Esophagus squamous epithelium (tissue), 4 donors: ENCODE measurements at regions not wholly inside any gene's neighbourhood (a gene's known extent, or its start where the extent isn't known, plus 50 kb on each side); places are given as distances from the start of the nearest gene placed in this dataset.

Experiments
- POLR2A ChIP-seq, 4 donors: fragments of 450-650 bp; IDR thresholded peaks; one replicate each; pipeline ENCODE4 v1.6.1; 2017; ENCODE audit warnings: antibody characterized with exemption in 4 of 4, mild to moderate bottlenecking in 4 of 4, moderate library complexity in 3 of 4
- TF ChIP-seq, protein P1 (sequence below), 6 experiments: fragments of 450-650 bp in 4 of 6; fragments of 200-600 bp in 2 of 6; sonication (generic) in 2 of 6; IDR thresholded peaks; one replicate each; pipeline ENCODE4 v1.5.1; 2016 to 2019; ENCODE audit warnings: antibody characterized with exemption in 6 of 6, mild to moderate bottlenecking in 4 of 6, moderate library complexity in 4 of 6

DNA sequence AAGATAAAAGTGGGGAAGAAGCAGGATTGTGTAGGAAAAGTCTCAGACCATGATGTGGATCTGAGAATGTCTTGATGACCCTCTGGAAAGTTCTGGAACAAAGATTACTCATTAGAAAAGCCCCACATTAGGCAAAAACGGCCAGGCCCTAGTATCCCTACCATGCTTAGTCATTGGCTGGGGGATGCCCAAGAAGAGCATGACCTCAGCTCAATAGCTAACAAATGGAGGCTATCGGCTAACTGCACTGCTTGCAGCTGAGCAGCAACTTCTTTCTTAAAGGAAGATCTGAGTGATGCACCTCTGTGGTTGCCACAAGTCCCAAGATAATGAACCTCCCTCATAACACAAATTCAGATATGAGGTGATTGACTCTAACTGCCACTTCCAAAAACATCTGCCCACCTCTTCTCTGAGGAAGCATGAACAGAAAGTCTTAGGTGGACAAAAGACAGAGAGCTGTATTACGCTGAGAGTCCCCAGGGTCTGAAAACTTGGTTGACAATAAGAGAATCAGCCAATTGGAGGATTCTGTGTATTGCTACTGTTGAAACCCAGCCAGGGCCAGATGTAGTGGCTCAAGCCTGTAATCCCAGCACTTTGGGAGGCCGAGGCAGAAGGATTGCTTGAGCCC, 64.6 kb upstream of the AK4 start:
- TF ChIP-seq POLR2A (IDR thresholded peaks at IDR 0.05): no peak
- TF ChIP-seq, protein P1, sequence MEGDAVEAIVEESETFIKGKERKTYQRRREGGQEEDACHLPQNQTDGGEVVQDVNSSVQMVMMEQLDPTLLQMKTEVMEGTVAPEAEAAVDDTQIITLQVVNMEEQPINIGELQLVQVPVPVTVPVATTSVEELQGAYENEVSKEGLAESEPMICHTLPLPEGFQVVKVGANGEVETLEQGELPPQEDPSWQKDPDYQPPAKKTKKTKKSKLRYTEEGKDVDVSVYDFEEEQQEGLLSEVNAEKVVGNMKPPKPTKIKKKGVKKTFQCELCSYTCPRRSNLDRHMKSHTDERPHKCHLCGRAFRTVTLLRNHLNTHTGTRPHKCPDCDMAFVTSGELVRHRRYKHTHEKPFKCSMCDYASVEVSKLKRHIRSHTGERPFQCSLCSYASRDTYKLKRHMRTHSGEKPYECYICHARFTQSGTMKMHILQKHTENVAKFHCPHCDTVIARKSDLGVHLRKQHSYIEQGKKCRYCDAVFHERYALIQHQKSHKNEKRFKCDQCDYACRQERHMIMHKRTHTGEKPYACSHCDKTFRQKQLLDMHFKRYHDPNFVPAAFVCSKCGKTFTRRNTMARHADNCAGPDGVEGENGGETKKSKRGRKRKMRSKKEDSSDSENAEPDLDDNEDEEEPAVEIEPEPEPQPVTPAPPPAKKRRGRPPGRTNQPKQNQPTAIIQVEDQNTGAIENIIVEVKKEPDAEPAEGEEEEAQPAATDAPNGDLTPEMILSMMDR (IDR thresholded peaks at IDR 0.05): no peak
